ENCODE measurements at regions not wholly inside any gene's neighbourhood (a gene's known extent, or its start where the extent isn't known, plus 50 kb on each side); places are given as distances from the start of the nearest gene placed in this dataset.

DNA sequence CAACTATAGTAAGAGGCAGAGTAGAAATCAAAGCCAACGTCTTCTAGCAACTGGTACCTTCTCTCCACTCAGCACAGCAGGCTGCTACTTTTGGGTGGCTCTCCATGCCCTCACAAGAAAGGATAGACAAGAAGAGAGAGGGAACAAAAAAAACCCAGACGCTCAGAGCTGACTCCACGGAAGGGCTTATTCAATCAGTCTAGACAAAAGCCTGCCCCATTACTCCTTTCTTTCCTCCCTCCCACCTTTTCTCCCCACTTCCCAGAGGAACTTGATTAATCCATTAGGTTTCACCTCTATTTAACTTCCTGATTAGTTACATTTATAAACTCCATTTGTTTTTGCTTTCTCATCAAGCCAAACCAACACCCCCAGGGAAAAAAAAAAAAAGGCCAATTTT is 71.1 kb upstream of the CCDC60 start:
- no peak overlapping the region for H3K4me2 ChIP-seq (ENCODE audit: low read length)
- no peaks in the 10 kb centered on the region for H3K79me2 ChIP-seq (ENCODE audit: insufficient read depth, low read depth, low read length)
- POLR2A ChIA-PET = interaction anchor here (0.9 kb wide), 1 partner anchor 84 kb away, joined by 3 read pairs; no protein-coding TSS in a partner anchor
- TF ChIP-seq EZH2phosphoT487 (IDR thresholded peaks at IDR 0.05; ENCODE audit: borderline replicate concordance, low read depth, low read length) = no peak
- TF ChIP-seq, protein P1, sequence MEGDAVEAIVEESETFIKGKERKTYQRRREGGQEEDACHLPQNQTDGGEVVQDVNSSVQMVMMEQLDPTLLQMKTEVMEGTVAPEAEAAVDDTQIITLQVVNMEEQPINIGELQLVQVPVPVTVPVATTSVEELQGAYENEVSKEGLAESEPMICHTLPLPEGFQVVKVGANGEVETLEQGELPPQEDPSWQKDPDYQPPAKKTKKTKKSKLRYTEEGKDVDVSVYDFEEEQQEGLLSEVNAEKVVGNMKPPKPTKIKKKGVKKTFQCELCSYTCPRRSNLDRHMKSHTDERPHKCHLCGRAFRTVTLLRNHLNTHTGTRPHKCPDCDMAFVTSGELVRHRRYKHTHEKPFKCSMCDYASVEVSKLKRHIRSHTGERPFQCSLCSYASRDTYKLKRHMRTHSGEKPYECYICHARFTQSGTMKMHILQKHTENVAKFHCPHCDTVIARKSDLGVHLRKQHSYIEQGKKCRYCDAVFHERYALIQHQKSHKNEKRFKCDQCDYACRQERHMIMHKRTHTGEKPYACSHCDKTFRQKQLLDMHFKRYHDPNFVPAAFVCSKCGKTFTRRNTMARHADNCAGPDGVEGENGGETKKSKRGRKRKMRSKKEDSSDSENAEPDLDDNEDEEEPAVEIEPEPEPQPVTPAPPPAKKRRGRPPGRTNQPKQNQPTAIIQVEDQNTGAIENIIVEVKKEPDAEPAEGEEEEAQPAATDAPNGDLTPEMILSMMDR (conservative IDR thresholded peaks at IDR 0.05; ENCODE audit: low read length) = no peak
- H3K36me3 ChIP-seq (ENCODE audit: insufficient read depth, low read length) = no peaks in the 10 kb centered on the region
- no peaks in the 10 kb centered on the region for H3K9me2 ChIP-seq (ENCODE audit: insufficient read depth, low read length)
- intact Hi-C loops (cut with micrococcal nuclease; ENCODE audit: unreplicated experiment) = no loop called here
- CTCF ChIA-PET (ENCODE audit: unreplicated experiment) = no interaction called here
- H2AFZ ChIP-seq (ENCODE audit: low read length) = no peak overlapping the region
- H3K27ac ChIP-seq (ENCODE audit: low read depth, low read length, poor library complexity, severe bottlenecking) = no peak overlapping the region
- no peak overlapping the region for H3K4me3 ChIP-seq (ENCODE audit: low read depth, low read length, poor library complexity, severe bottlenecking)
- H3K9me3 ChIP-seq (ENCODE audit: low read length) = no peaks in the 10 kb centered on the region
- no peaks in the 10 kb centered on the region for H4K20me1 ChIP-seq (ENCODE audit: insufficient read depth, low read length)
- H3K4me1 ChIP-seq (ENCODE audit: insufficient read depth, low read length, poor library complexity, severe bottlenecking) = no peaks in the 10 kb centered on the region
- DNase-seq (ENCODE audit: low spot score) = no peak
- BruUV-seq (replicated peaks) = no TSS peak

DNA sequence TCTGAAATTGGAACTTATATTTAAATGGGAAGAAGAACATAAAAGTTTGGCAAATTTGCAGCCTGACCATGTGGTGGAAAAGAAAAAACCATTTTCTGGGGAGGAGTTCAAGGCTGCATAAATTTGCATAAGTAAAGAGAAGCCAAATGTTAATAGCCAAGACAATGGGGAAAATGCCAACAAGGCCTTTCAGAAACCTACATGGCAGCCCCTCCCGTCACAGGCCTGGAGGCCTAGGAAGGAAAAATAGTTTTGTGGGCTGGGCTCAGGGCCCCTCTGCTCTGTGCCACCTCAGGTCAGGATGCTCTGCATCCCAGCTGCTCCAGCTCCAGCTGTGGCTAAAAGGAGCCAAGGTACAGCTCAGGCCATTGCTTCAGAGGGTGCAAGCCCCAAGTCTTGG is 67.6 kb upstream of the CCDC60 start:
- Histone ChIP-seq H2AFZ (ENCODE audit: low read length) (no peak overlapping the region), H3K4me2 (ENCODE audit: low read length) (no peak overlapping the region), H3K79me2 (ENCODE audit: insufficient read depth, low read depth, low read length) (no peaks in the 10 kb centered on the region), H3K9me2 (ENCODE audit: insufficient read depth, low read length) (no peaks in the 10 kb centered on the region), H3K4me1 (ENCODE audit: insufficient read depth, low read length, poor library complexity, severe bottlenecking) (no peaks in the 10 kb centered on the region), H3K27ac (ENCODE audit: low read depth, low read length, poor library complexity, severe bottlenecking) (no peak overlapping the region), H3K36me3 (ENCODE audit: insufficient read depth, low read length) (no peaks in the 10 kb centered on the region), H3K9me3 (ENCODE audit: low read length) (no peaks in the 10 kb centered on the region), H4K20me1 (ENCODE audit: insufficient read depth, low read length) (no peaks in the 10 kb centered on the region), H3K4me3 (ENCODE audit: low read depth, low read length, poor library complexity, severe bottlenecking) (no peak overlapping the region)
- ChIA-PET POLR2A (interaction anchor here (0.7 kb wide), 1 partner anchor 16 kb away, joined by 3 read pairs; no protein-coding TSS in a partner anchor), CTCF (ENCODE audit: unreplicated experiment) (no interaction called here)
- intact Hi-C loops (cut with micrococcal nuclease; ENCODE audit: unreplicated experiment) = no loop called here
- no peak for TF ChIP-seq EZH2phosphoT487 (IDR thresholded peaks at IDR 0.05; ENCODE audit: borderline replicate concordance, low read depth, low read length)
- BruUV-seq (replicated peaks) = no TSS peak
- DNase-seq (ENCODE audit: low spot score) = no peak

DNA sequence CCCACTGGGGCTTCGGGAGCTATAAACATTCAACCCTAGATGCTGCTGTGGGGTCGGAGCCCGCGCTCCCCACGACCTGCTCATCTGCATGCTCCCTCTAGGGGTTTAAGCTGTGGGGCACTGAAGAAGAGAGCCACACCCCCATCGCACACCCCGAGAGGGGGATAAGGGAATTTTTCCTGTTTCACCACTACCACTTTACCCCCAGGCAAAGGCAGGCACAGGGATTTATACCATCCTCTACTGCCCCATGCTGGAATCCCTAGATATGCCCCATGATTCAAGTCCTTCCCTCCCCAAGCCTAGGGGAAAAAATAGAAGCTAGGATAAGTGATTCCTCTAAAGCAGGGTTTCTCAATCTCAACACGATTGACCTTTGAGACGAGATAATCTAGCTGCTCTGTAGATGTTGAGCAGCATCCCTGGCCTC is 59.9 kb upstream of the CCDC60 start:
- H2AFZ ChIP-seq (ENCODE audit: low read length) = no peak overlapping the region
- BruUV-seq (replicated peaks) = no TSS peak
- H3K4me1 ChIP-seq (ENCODE audit: insufficient read depth, low read length, poor library complexity, severe bottlenecking) = no peaks in the 10 kb centered on the region
- no peak overlapping the region for H3K27ac ChIP-seq (ENCODE audit: low read depth, low read length, poor library complexity, severe bottlenecking)
- H3K36me3 ChIP-seq (ENCODE audit: insufficient read depth, low read length) = no peaks in the 10 kb centered on the region
- no peaks in the 10 kb centered on the region for H3K9me2 ChIP-seq (ENCODE audit: insufficient read depth, low read length)
- POLR2A ChIA-PET = interaction anchor here (0.7 kb wide), 1 partner anchor 38 kb away, joined by 3 read pairs; no protein-coding TSS in a partner anchor
- TF ChIP-seq EZH2phosphoT487 (IDR thresholded peaks at IDR 0.05; ENCODE audit: borderline replicate concordance, low read depth, low read length) = no peak
- TF ChIP-seq, protein P1 (conservative IDR thresholded peaks at IDR 0.05; ENCODE audit: low read length) = no peak
- H3K4me2 ChIP-seq (ENCODE audit: low read length) = no peak overlapping the region
- no peak for DNase-seq (ENCODE audit: low spot score)
- intact Hi-C loops (cut with micrococcal nuclease; ENCODE audit: unreplicated experiment) = no loop called here
- no peaks in the 10 kb centered on the region for H4K20me1 ChIP-seq (ENCODE audit: insufficient read depth, low read length)
- CTCF ChIA-PET (ENCODE audit: unreplicated experiment) = no interaction called here
- no peaks in the 10 kb centered on the region for H3K9me3 ChIP-seq (ENCODE audit: low read length)
- no peak overlapping the region for H3K4me3 ChIP-seq (ENCODE audit: low read depth, low read length, poor library complexity, severe bottlenecking)
- H3K79me2 ChIP-seq (ENCODE audit: insufficient read depth, low read depth, low read length) = no peaks in the 10 kb centered on the region

Measured in OCI-LY7 (cell line).